C4-2B (cell line): ENCODE measurements at regions not wholly inside any gene's neighbourhood (a gene's known extent, or its start where the extent isn't known, plus 50 kb on each side); places are given as distances from the start of the nearest gene placed in this dataset.

ENCODE experiments used
- ZFX ChIP-seq: fragments of 450-650 bp; IDR thresholded peaks from 2 replicates; pipeline ENCODE4 v1.6.1; 2017
- TF ChIP-seq, protein P1 (sequence below): fragments of 450-650 bp; conservative IDR thresholded peaks from 2 replicates; pipeline ENCODE4 v1.5.1; 2017; ENCODE audit warnings: mild to moderate bottlenecking

- TF ChIP-seq, protein P1, sequence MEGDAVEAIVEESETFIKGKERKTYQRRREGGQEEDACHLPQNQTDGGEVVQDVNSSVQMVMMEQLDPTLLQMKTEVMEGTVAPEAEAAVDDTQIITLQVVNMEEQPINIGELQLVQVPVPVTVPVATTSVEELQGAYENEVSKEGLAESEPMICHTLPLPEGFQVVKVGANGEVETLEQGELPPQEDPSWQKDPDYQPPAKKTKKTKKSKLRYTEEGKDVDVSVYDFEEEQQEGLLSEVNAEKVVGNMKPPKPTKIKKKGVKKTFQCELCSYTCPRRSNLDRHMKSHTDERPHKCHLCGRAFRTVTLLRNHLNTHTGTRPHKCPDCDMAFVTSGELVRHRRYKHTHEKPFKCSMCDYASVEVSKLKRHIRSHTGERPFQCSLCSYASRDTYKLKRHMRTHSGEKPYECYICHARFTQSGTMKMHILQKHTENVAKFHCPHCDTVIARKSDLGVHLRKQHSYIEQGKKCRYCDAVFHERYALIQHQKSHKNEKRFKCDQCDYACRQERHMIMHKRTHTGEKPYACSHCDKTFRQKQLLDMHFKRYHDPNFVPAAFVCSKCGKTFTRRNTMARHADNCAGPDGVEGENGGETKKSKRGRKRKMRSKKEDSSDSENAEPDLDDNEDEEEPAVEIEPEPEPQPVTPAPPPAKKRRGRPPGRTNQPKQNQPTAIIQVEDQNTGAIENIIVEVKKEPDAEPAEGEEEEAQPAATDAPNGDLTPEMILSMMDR, result no peak
- no peak for TF ChIP-seq ZFX
Measured at GRCh38 chr5:111854186-111854585, 97.2 kb upstream of the NREP start.
